ENCODE measurements at regions not wholly inside any gene's neighbourhood (a gene's known extent, or its start where the extent isn't known, plus 50 kb on each side); places are given as distances from the start of the nearest gene placed in this dataset.

DNA sequence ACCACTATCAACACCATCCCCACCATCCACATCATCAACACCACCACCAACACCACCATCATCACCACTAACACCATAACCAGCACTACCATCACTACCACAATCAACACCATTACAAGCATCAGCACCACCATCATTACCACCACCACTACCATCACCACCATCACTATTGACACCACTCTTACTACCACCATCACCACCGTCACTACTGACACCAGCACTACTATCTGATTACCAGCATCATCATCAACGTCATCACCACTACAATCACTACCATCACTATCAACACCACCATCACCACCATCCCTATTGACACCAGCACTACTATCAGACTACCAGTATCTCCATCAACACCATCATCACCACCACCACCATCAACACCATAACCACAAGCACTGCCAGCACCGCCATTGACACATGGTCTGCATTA is 106.1 kb upstream of the RUNX3 start:
- DNase-seq = no peak

DNA sequence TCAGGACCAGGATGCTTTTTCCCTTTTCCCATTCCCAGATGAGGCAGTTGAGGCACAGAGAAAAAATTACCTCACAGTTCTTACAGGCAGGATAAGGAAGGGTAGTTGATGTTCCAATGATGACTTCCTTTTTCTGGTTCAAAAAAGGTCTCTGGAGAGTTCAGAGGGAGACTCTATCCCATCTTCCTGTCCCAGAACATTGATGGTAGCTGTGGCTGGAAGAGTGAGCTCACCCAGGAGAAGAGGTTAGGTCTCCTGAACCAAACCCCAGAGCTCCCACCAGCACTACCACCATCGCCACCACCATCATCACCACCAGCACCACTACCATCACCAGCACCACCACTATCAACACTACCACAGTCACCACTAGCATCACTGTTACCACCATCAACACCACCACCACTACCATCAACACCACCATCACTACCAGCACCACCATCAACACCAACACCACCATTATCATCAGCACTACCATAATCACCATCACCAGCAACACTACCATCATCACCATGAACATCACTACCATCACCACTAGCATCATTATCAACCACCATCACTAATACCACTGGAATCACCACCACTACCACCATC is 105.5 kb upstream of the RUNX3 start:
- DNase-seq = no peak

DNA sequence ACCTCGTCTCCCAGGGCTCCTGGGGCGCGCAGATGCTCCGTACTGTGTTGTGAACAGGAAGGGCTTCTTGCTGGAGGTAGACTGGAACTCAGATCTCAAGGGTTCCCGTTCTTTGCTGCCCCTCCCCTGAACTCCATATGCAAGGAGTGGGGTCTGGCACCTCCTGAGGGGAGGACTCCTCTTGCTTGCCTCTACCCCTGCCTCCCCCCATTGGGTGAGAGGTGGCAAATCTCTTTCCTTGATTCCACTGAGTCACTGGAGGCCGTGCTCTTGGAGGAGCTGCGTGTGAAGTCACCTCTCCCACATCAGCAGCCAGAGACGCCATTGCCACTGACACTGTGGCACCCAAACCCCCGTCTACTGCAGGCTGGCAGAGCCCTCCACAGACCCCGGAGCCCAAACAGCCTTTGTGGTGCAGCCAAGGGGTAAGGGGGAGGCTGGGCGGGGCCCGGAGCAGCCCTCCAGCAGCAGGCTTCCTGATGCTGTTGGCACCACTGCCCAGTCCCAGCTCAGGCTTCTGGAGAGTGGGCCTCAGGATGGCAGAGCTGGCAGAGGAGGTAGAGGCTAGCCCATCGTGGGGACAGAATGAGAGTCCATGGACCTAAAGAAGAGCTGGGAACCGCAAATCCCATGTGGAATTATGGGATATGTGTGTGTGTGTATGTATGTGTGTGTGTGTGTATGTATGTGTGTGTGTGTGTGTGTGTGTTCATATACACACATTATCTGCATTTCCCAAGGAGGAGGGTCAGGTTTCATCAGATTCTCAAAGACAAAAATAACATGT is 104.9 kb upstream of the RUNX3 start:
- DNase-seq = no peak

DNA sequence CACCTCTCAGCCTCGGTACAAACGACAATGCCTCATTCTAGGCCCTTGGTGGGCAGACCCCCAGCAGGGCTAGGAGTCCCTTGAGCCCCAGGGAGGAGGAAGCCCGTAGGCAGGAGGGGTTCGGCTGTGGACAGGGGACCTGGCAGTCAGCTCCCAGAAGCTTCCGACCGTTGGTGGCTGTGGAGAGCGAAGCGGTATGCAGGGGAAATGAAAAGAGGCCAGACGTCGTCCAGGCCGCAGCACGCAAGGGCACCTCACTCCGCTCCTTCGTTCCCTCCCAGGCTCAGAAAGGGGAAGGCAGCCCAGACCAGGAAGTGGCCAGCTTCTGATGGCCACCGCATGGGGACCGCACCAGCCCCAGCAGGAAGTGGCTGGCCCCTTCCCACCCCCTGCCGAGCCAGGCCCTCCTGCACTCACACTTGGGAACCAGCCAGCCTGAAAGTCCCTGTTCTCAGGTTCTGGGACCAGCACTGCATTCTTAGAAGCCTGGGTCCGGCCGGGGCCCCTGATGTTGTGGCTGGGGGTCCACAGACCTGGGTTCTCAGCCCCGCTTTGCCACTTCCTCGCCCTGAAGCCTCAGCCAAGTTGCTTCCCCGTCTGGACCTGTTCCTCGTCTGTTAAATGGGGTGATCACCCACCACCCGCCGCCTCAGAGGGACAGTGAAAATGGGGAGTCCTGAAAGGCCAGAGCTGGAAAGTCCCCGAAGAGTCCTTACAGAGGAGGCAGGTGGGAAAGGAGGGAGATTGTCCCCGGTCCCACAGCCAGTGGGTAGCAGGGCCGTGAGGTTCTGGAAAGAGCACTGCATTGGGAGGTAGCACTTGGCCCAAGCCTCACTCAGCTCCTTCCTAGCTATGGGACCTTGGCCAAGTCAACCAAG is 104.0 kb upstream of the RUNX3 start:
- no peak for DNase-seq

DNA sequence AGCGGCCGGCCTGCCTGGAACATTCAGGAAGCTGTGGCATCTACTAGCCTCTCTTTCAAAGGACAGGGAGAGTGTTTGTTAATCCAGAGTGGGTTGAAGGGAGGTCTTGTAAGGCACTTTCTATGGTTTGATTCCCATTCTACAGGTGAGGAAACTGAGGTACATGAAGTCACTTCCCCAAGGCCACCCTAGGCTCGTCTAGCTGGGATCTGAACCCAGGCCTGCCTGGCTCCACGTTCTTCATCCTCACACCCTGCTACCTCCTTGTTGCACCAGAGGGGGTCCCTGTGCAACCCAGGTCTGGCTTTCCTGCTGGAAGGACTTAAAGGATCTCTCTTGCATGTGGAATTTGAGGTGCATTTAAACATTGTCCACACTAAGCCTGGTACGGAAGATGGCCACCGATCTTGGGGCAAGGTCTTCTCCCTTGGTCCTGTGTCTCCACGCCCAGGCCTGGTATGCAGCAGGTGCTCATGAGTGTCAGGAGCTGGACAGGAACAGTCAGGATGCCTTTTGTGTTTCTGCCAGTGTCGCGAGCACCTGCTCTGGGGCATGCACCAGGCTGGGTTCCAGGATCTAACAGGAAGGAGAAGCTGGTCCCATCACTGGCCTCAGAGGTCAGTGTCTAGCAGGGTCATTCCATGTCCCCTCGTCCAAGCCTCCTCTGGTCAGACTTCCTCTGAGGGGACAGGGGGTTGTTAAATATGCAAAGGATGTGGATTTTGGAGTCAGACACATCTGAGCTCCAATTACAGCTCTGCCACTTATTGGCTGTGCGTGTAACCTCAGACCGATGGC is 103.2 kb upstream of the RUNX3 start:
- no peak for DNase-seq

DNA sequence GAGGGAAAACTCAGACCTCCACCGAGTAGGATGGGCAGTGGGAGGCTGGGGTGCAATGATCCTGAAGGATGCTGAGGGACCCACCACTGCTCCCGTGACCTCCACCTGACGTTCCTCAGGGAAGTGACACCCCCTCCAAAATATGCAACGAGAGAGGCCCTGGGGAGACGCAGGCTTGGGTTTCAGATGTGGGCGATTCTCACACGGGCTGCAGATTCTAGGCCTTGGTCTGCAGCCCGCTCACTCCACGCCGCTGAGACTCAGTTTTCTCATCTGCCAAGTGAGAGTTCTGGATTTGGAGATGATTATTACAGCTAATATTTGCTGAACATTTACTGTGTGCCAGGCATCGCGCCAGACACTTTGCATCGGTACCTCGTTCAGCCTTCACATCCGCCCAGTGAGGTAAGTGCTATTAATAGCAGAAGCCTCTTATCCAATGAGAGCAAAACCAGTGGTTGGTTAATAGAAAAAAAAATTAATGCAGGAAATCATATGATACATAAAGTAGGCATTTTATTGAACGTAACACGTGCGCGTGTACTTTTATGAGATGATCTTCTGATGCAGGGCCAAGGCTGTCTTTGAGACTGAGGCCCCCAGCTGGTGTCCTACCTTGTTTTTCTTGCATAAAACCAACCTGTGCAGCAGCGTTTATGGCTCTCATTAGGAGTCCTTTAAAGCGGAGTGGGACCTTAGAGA is 102.0 kb upstream of the RUNX3 start:
- peak; percentile 51 for DNase-seq

DNA sequence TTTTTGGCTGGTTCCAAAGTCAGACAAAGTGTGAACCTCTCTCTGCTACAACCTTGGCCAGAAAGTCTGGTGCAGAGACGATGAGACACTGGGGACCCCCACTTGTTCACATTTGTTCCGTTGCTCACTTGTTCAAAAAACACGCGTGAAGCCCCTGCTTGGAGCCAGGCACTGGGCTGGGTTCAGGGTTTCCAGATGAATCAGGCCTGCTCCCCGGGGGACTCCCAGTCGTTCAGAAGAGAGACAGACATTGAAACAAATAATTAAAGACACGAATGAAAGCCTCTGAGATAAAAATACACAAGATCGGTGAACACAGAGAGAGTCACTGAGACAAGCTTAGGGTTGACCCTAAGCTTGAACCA is 101.5 kb upstream of the RUNX3 start:
- DNase-seq = no peak

DNA sequence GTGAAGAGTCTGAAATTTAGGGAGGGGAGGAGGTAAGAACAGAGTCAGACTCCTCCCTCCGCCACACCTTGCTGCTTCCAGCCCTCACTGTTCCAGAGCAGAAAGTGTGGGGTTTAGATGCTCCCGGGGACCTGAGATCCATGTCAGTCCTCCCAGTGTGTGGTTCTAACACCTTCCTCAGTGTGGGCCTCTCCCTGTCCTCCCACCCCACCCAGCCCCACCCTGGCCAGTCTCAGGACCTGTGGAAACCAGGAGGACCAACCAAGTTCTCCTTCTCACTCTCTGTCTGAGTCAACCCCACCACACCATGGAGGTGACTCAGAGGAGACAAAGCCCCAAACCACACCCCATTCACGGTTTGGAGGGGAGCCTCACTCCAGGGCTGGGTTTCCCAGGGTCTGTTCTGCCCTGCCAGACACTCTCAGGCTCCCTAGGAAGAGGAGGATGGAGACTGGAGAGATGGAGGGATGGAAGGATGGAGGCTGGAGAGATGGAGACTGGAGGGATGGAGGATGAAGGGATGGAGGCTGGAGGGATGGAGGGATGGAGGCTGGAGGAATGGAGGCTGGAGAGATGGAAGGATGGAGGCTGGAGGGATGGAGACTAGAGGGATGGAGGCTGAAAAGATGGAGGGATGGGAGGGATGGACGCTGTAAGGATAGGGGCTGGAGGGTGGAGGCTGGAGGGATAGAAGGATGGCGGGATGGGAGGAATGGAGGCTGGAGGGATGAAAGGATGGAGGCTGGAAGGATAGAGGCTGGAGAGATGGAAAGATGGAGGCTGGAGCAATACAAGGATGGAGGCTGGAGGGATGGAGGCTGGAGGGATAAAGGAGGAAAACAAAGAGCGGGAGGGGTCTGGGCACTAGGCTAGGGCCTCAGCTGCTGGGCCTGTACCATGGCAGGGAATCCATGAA is 100.9 kb upstream of the RUNX3 start:
- no peak for DNase-seq

DNA sequence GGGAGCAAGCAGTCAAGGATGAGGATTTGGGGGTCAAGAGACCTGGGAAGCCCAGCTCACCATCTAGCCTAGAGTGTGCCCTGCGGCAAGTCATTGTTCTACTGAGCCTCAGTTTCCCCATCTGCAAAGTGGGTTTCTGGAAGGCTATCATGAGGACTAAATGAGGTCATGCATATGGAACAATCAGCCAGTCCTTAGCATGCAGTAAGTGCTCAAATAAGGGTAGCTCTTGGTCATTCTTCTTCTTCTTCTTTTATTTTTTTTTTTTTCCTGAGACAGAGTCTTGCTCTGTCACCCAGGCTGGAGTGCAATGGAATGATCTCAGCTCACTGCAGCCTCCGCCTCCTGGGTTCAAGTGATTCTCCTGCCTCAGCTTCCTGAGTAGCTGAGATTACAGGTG is 99.9 kb upstream of the RUNX3 start:
- no peak for DNase-seq

DNA sequence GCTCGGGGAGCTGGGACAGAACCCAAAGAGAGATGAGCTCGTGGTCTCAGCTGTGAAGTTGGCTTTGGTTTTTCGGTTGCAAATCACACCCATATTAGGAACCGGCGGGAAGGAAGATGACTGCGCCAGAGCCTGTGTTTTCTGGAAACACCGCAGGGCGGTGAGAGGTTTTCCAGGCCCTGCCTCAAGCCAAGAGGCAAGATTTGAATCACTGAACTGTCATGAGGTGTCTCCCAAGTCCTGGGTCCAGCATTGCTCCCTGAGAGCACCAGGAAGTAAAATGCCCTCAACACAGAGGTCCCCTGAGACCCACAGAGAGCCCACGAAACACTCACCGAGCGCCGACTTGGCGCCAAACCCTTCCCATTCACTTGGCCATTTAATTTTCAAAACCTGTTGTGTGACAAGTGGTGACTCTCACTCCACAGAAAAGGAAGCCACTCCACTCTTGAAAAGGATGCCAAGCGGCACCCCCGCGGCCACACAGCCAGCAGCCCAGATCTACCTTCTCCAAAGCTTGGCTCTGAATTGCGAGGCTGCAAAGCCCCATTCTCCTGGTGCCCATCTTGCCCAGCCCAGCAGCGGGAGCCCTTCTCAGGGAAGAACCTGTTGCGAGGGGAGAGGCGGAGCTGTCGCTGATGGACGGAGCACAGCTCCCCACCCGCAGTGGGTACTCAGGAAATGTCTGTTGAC is 99.0 kb upstream of the RUNX3 start:
- peak; percentile 36 for DNase-seq

DNA sequence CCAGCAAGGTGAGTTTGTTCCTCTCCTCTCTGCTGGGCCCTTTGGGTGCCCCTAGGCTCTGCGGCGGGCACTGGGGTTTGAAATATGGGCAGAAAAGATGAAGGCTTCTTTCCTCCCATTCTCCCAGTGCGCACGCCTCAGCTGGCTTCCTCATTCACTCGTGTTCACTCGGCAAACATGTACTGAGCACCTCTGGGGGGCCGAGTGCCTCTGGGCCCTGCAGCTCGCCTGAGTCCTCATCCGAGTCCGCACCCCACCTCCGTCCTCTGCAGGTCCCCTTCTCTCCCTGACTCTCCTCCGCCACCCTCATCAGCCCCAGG is 98.5 kb upstream of the RUNX3 start:
- no peak for DNase-seq

DNA sequence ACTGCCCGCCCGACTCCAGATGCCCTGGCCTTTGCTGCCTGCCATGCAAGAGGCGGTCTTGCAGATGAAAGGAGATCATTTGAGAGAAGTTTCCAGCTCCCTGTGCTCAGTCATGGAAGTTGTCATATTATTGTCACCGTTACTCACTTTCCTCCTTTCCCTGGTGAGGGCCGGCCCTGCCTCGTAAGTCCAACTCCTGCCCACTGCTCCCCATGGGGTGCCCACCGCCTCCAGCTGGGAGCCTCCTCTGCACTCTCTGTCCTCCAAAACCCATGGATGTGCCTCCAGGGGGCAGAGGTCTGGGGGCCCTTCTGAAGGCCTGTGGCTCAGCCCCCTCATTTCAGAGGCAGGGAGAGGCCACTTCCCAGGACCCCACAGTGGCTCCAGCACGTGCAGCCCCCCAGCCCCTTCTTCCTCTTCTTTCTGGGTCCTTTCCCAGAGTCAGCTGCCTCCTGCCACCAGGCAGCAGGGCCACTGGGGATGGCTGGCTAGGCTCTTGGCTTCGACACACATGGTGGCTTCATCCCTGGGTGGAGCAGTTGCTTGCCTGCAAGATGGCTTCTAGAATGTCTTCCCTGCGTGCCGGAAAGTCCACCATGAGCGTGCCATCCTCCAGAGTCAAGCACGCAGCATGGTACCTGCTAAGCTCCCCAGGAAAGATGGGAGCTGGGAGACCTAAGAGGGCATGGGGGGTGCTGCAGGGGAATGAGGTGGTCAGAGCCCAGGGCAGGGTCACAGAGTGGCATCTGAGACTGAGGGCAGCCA is 97.9 kb upstream of the RUNX3 start:
- DNase-seq = no peak

DNA sequence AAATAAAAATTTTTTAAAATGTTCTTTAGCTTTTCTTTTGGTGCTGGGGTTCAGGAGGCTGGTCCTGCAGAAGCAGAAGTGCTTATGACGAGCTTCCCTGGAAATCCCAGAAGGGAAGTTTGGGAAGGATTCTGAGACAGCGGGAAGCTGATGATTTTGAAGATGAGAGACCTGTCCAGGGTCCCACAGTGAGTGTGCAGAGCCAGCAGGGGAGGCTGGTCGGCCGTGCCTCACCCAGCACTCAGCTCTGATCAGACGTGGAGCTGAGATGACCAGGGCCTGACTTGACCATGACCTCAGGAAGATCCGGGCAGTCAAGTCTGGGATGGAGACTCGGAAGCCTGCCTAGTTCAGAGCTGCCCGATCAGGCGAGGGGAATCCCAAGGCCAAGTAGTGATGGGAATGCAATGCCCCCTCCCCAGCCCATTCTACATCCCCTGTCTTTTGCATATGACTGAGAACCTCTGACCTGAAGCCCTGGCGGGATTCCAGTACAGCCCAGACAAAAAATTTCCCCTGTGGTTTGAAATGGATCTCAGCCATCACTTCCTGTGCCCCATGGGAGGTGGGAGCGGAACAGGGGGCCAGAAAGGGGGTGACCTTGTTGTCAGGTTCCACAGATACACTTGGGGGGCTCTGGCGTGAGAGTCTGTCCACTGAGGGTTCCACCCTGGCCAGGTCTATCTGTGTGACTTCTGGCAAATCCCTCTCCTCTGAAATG is 96.8 kb upstream of the RUNX3 start:
- DNase-seq = no peak

DNA sequence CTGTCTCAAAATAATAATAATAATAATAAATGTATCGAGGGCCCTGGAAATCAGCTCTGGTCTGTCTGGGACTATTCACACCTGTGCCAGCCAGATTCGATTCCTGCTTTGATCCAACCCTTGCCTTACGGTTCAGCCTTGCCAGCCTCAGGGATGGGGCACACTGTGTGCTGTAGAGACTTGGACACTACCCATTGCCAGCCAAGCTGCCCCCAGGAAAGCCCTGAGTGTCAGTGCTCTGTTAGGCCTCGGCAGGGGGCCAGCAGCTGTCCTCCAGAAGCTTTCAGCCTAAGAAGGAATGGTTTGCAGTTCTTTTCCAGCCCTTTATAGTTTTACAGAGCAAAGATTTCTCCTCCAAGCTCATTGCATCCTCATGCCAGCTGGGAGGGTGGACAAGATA is 96.2 kb upstream of the RUNX3 start:
- DNase-seq = no peak

DNA sequence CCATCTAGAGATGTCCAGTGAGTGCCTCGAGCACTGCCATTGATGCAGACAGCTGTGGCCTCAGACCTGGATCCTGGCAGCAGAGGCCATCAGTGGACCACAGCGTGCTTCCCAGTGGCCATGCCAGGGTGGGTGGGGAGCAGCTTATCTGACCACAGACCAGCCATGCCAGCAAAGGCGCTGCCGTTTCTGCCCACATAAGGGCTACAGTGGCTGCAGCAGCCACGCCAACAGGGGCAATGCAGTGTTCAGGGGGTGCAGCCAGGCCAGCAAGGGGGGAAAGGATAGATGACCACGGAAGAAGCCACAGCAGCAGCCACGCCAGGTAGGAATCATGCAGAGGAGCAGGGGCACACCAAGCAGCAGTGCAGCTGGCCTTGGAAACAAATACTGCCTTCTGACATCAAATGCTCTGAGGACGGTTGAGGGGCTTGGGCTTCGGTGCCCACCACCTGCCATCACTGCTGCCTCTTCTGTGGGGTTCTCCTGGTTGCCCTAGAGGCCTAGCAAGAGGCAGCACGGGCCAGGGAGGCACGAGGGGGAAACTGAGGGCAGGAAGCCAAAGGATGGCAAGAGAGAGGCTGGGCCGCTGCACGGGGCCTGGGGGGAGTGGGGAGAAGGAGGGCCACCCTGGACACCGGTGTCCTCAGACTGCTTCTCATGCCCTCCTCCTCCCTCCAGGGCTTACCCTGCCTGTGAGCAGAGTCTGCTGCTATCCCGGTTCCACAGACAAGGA is 94.7 kb upstream of the RUNX3 start:
- DNase-seq = no peak

DNA sequence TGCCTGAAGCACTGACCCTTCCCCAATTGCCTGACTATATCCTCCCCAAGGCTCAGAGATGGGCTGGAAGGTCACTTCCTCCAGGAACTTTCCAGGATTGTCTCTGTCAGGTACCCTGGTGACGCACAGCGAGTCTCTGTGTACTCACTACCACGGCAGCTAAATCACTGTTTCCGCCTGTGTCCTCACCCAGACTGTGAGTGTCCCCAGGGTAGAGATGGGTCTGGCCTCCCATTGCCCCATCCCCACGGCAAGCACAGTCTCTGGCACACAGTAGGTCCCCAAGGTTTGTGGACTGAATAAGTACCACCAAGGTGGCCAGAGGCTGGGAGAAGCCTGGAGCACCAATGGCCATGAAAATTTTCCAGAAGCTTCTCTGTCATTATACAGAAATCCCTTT is 93.8 kb upstream of the RUNX3 start:
- DNase-seq = no peak

DNA sequence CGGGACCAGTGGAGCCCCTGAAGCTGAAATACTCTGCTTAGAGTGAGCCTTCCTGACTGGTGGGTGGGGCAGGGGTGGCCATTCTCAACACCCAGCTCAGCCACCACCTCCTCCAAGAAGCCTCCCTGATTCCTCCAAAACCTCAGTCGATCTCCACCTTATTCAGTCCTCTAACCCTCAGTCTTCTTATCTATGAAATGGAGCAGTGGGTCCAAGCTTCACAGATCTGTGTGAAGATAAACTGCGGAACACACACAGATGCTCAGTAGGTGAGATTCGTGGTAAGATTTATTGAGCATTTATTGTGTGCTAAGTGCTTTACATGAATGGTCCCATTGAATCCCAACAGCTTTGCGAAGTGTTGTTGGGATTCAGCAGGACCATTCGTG is 93.1 kb upstream of the RUNX3 start:
- no peak for DNase-seq

Measured in muscle of arm (tissue), 1 donor.